ENCODE measurements at regions not wholly inside any gene's neighbourhood (a gene's known extent, or its start where the extent isn't known, plus 50 kb on each side); places are given as distances from the start of the nearest gene placed in this dataset.

GRCh38 chr9:124132671-124133147 lies 121.1 kb downstream of the LHX2 start:
- no peak for DNase-seq
- 92 to 94% methylated on average over 10 of the region's 10 CpGs for WGBS, 2 donors
- no peak overlapping the region for H3K4me3 ChIP-seq
- no peaks in the 10 kb centered on the region for H3K9me3 ChIP-seq
- intact Hi-C loops (cut with DNase I): no loop called here
- TF ChIP-seq POLR2AphosphoS5 (IDR thresholded peaks at IDR 0.05) (no peak), CTCF (IDR thresholded peaks at IDR 0.05) (no peak), POLR2A (IDR thresholded peaks at IDR 0.05) (no peak), EP300 (IDR thresholded peaks at IDR 0.05) (no peak)
- no peaks in the 10 kb centered on the region for H3K36me3 ChIP-seq
- H3K4me1 ChIP-seq: no peaks in the 10 kb centered on the region
- no peak overlapping the region for H3K27ac ChIP-seq
- H3K27me3 ChIP-seq: no peaks in the 10 kb centered on the region

GRCh38 chr9:124133727-124134126 lies 122.2 kb downstream of the LHX2 start:
- H3K4me3 ChIP-seq: no peak overlapping the region
- TF ChIP-seq CTCF (IDR thresholded peaks at IDR 0.05) (no peak), POLR2A (IDR thresholded peaks at IDR 0.05) (no peak)
- WGBS, 2 donors: 22 to 49% methylated on average over 6 of the region's 6 CpGs
- H3K27me3 ChIP-seq: no peaks in the 10 kb centered on the region
- H3K36me3 ChIP-seq: no peaks in the 10 kb centered on the region
- no peaks in the 10 kb centered on the region for H3K9me3 ChIP-seq
- no peaks in the 10 kb centered on the region for H3K4me1 ChIP-seq
- no peak for DNase-seq
- intact Hi-C loops (cut with DNase I): no loop called here
- H3K27ac ChIP-seq: no peak overlapping the region

GRCh38 chr9:124134526-124134925 lies 123.0 kb downstream of the LHX2 start:
- H3K27ac ChIP-seq: no peak overlapping the region
- no peaks in the 10 kb centered on the region for H3K4me1 ChIP-seq
- no peaks in the 10 kb centered on the region for H3K9me3 ChIP-seq
- TF ChIP-seq POLR2AphosphoS5 (IDR thresholded peaks at IDR 0.05) (no peak), EP300 (IDR thresholded peaks at IDR 0.05) (no peak), POLR2A (IDR thresholded peaks at IDR 0.05) (no peak), CTCF (IDR thresholded peaks at IDR 0.05) (no peak)
- H3K36me3 ChIP-seq: no peaks in the 10 kb centered on the region
- no peak overlapping the region for H3K4me3 ChIP-seq
- H3K27me3 ChIP-seq: no peaks in the 10 kb centered on the region
- intact Hi-C loops (cut with DNase I): no loop called here
- 70% methylated on average over 3 of the region's 3 CpGs for WGBS, 2 donors
- no peak for DNase-seq

GRCh38 chr9:124135813-124136365 lies 121.9 kb upstream of the NEK6 start:
- DNase-seq: no peak
- no peaks in the 10 kb centered on the region for H3K9me3 ChIP-seq
- intact Hi-C loops (cut with DNase I): no loop called here

More at GRCh38 chr9:124135813-124136365, 121.9 kb upstream of the NEK6 start:
- no peaks in the 10 kb centered on the region for H3K27me3 ChIP-seq
- H3K36me3 ChIP-seq: no peaks in the 10 kb centered on the region
- no peak overlapping the region for H3K4me3 ChIP-seq
- TF ChIP-seq EP300 (IDR thresholded peaks at IDR 0.05) (no peak), POLR2A (IDR thresholded peaks at IDR 0.05) (no peak), CTCF (IDR thresholded peaks at IDR 0.05) (no peak), POLR2AphosphoS5 (IDR thresholded peaks at IDR 0.05) (no peak)
- 93 to 95% methylated on average over 1 of the region's 1 CpG for WGBS, 2 donors
- no peak overlapping the region for H3K27ac ChIP-seq
- H3K4me1 ChIP-seq: no peaks in the 10 kb centered on the region

Data from sigmoid colon (tissue), 6 donors.